ENCODE measurements at regions not wholly inside any gene's neighbourhood (a gene's known extent, or its start where the extent isn't known, plus 50 kb on each side); places are given as distances from the start of the nearest gene placed in this dataset.
"Not testable (repeated sequence)": the region's sequence is repeated elsewhere in the genome, so short reads cannot be mapped to it uniquely, and the experiment has no call there.

- DNase-seq, result no peak
These were observed 247.7 kb downstream of the SOCS6 start for GRCh38 chr18:70536370-70537062.

GRCh38 chr18:70535041-70535440, 246.2 kb downstream of the SOCS6 start:
- no peak for DNase-seq

- not testable (repeated sequence) for DNase-seq
These were observed 236.5 kb downstream of the SOCS6 start for GRCh38 chr18:70525322-70525721.

- DNase-seq, result no peak
These were observed 234.9 kb downstream of the SOCS6 start for GRCh38 chr18:70523792-70524182.

GRCh38 chr18:70523035-70523791, 234.4 kb downstream of the SOCS6 start:
- DNase-seq, result no peak

GRCh38 chr18:70522183-70522680, 233.4 kb downstream of the SOCS6 start:
- no peak for DNase-seq

- DNase-seq, result no peak
These were observed 232.0 kb downstream of the SOCS6 start for GRCh38 chr18:70520867-70521266.

GRCh38 chr18:70513502-70514171, 224.8 kb downstream of the SOCS6 start:
- DNase-seq, result no peak

GRCh38 chr18:70507970-70508369, 219.1 kb downstream of the SOCS6 start:
- no peak for DNase-seq

- DNase-seq, result peak; percentile 78
These were observed 217.7 kb downstream of the SOCS6 start for GRCh38 chr18:70506511-70506910.

- DNase-seq, result no peak
These were observed 214.2 kb downstream of the SOCS6 start for GRCh38 chr18:70503060-70503459.

GRCh38 chr18:70501358-70501757, 212.5 kb downstream of the SOCS6 start:
- no peak for DNase-seq

GRCh38 chr18:70500748-70501147, 211.9 kb downstream of the SOCS6 start:
- no peak for DNase-seq

- peak; percentile 9 for DNase-seq
These were observed 210.4 kb downstream of the SOCS6 start for GRCh38 chr18:70499218-70499691.

GRCh38 chr18:70496353-70497294, 207.8 kb downstream of the SOCS6 start:
- no peak for DNase-seq

- DNase-seq, result no peak
These were observed 205.7 kb downstream of the SOCS6 start for GRCh38 chr18:70494524-70494923.

- no peak for DNase-seq
These were observed 204.6 kb downstream of the SOCS6 start for GRCh38 chr18:70493461-70493860.

GRCh38 chr18:70491734-70492348, 203.0 kb downstream of the SOCS6 start:
- DNase-seq, result peak; percentile 78

GRCh38 chr18:70489986-70490933, 201.4 kb downstream of the SOCS6 start:
- peak; percentile 84 for DNase-seq

- DNase-seq, result no peak
These were observed 200.7 kb downstream of the SOCS6 start for GRCh38 chr18:70489571-70489970.

GRCh38 chr18:70469916-70470315, 181.1 kb downstream of the SOCS6 start:
- no peak for DNase-seq

Measured in hematopoietic multipotent progenitor cell treated with erythropoietin and hydrocortisone succinate and interleukin-3 and kit ligand, for 4 days (in vitro differentiated cells).